GM10266 (cell line): ENCODE measurements at regions not wholly inside any gene's neighbourhood (a gene's known extent, or its start where the extent isn't known, plus 50 kb on each side); places are given as distances from the start of the nearest gene placed in this dataset.

Source experiments
- DNase-seq: peaks from one replicate; pipeline ENCODE4 v3.0.0; 2012; ENCODE audit errors: extremely low spot score
- TF ChIP-seq, protein P1 (sequence below): IDR thresholded peaks from 2 replicates; pipeline ENCODE4 v1.5.1; 2012; ENCODE audit warnings: mild to moderate bottlenecking, low read depth; ENCODE audit not compliant: control insufficient read depth, insufficient read depth; ENCODE audit errors: missing control alignments

GRCh38 chr7:45241339-45242109 lies 83.9 kb downstream of the RAMP3 start:
- no peak for DNase-seq
- TF ChIP-seq, protein P1, sequence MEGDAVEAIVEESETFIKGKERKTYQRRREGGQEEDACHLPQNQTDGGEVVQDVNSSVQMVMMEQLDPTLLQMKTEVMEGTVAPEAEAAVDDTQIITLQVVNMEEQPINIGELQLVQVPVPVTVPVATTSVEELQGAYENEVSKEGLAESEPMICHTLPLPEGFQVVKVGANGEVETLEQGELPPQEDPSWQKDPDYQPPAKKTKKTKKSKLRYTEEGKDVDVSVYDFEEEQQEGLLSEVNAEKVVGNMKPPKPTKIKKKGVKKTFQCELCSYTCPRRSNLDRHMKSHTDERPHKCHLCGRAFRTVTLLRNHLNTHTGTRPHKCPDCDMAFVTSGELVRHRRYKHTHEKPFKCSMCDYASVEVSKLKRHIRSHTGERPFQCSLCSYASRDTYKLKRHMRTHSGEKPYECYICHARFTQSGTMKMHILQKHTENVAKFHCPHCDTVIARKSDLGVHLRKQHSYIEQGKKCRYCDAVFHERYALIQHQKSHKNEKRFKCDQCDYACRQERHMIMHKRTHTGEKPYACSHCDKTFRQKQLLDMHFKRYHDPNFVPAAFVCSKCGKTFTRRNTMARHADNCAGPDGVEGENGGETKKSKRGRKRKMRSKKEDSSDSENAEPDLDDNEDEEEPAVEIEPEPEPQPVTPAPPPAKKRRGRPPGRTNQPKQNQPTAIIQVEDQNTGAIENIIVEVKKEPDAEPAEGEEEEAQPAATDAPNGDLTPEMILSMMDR = no peak

DNA sequence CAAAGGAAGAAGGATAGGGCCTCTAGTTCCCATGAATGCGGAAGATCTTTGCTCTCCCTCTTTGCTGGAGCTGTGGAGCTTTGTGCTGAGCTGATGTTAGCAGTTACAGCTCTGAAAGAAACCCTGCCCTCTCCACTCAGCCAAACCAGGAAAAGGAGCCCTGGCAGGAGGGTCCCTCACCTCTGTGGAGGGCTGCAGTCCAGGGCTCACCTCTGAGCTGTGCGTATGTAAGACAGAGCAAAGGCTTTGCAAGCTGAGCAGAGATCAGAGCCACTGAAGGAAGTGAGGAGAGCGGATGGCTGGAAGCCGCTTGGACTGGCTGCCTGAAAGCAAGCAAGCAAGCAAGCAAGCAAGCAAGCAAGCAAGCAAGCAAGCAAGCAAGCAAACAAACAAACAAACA lies 84.7 kb downstream of the RAMP3 start:
- TF ChIP-seq, protein P1 = no peak
- no peak for DNase-seq

DNA sequence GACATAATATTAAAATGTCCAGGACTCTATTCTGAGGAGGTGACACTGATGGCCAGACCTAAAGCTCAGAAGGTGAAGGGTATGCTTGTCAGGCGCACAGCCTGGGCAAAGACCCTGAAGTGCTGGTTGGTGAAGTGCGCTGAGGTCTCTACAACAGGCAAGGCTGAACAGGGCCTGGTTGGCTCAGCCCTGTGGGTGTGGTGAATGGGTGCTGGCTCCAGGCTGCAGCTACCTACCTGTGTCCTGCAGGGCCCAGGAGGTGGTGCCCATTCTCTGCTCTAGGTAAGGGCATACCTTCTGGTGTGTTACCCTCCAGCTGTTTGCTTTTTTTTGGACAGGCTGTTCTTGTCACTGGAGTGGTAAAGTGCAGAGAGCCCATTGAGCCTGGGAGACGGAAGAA lies 85.1 kb downstream of the RAMP3 start:
- no peak for DNase-seq
- TF ChIP-seq, protein P1 = no peak

GRCh38 chr7:45244981-45245380 lies 87.4 kb downstream of the RAMP3 start:
- DNase-seq = no peak
- TF ChIP-seq, protein P1 = no peak

DNA sequence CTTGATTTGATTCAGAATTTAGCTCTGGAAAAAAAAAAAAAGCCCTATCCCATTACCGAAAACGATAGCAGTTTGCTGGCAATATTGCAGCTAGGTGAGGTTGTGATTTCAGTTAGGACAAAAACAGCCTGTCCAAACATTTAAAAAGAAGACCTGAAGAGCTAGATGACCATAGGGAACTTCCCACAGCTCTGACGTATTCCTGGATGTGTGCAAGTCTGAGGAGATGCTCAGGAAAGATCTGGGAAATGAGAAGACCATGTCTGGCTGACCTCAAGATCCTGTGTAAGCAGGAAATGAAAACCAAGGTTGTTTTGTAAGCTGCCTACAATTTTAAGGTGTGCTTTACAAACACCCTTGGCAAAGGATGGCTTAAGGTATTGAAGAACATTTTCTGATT lies 88.7 kb downstream of the RAMP3 start:
- TF ChIP-seq, protein P1 = no peak
- DNase-seq = no peak

GRCh38 chr7:45252248-45252647 lies 94.7 kb downstream of the RAMP3 start:
- no peak for DNase-seq
- TF ChIP-seq, protein P1 = no peak

DNA sequence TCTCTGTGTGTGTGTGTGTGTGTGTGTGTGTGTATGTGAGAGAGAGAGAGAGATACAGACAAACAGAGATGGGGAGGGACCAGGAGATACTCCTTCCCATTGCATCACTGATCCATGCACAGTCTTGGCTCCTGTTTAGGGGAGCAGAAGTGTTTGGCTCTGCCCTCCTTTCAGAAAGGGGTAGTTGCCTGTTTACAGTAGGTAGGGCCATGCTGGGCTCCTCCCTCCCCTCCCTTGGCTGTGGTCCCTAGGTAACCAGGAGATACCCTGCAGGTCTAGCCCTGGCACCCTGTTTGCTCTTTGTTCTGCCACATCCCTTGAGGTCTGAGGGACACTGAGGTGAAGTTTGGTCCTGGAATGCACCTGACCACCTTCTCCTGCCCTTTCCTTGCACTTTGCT lies 95.3 kb downstream of the RAMP3 start:
- TF ChIP-seq, protein P1 = no peak
- DNase-seq = no peak
